Activated CD4-positive, alpha-beta T cell treated with anti-CD3 and anti-CD28 coated beads, Interleukin-2, Interleukin-6, amounts not matched to agents 100 ng/mL and 50 ng/mL, durations not matched to agents 16 hours and 8 hours (primary cell): ENCODE measurements at regions not wholly inside any gene's neighbourhood (a gene's known extent, or its start where the extent isn't known, plus 50 kb on each side); places are given as distances from the start of the nearest gene placed in this dataset.

Experiments
- DNase-seq: peaks from one replicate; pipeline ENCODE4 v3.0.0-alpha.2; 2020

GRCh38 chr3:94179059-94179458, 116.2 kb downstream of the NSUN3 start:
- DNase-seq = no peak

- DNase-seq = no peak
Observed at GRCh38 chr3:94183551-94183950, 120.7 kb downstream of the NSUN3 start.

GRCh38 chr3:94184781-94185180, 121.9 kb downstream of the NSUN3 start:
- DNase-seq = no peak

DNA sequence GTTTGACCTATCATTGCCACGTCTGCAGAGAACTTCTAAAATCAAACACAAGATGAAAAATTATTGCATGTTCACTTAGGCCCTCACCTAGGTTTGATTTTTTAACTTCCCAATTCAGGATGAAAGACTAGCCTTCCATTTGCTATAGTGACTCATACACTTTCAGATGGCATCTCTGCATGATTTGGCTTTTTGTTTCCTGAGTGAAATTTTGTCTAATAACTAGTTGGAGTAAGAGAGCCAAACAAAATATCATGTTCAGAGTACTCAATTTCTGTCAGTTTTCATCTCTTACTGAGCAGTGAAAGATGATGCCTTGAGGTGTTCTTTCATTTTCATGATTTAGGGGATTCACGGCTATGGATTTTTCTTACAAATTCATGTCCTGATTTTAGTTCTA, 122.9 kb downstream of the NSUN3 start:
- no peak for DNase-seq

GRCh38 chr3:94187697-94188096, 124.8 kb downstream of the NSUN3 start:
- no peak for DNase-seq

DNA sequence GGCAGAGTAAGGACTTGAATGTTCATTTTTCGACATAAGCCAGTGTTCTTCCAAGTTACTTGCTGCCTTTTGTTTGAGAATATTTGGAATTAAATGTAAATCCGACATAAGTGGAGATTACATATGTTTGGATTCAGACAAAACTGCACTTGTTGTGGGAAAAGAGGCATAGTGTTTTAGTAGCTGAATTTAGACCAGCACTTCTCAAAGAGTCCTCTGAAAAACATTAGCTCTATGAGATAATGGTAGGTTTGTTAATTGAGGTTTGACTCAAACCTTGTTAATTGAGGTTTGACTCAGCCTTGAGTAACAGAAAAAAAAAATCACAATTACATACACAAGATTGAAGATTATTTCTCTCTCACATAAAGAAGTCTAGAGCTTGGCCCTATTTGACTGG, 132.5 kb downstream of the NSUN3 start:
- DNase-seq = no peak

DNA sequence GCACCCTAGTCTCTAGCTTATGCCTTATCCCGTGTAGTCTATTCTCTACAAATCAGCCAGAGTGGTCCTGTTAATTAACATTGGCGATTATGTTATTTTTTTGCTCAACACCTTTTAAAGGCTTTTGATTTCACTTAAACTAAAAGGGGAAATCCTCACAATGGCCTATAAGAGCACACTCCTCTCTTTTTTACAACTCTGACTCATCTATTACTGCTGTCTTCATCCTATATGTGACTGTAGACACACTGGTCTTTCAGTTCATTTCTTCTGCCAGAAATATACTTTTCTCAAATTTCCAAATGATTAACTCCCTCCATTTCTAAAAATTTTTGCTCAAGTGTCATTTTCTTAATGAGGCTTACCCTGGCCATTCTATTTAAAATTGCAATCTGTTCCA, 143.4 kb downstream of the NSUN3 start:
- DNase-seq = no peak

DNA sequence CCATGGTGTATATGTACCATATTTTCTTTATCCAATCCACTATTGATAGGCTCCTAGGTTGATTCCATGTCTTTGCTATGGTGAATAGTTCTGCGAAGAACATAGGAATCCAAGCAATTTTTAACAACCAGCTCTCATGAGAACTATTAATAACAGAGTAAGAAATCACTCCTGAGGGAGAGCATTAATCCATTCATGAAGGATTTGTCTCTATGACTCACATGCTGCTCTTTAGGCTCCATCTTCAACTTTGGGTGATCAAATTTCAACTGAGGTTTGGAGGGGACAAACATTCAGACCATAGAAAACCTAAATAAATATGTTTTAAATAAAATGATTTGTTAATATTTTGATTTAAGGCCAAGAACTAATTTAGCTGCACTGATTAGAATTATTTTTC, 147.4 kb downstream of the NSUN3 start:
- DNase-seq = no peak

DNA sequence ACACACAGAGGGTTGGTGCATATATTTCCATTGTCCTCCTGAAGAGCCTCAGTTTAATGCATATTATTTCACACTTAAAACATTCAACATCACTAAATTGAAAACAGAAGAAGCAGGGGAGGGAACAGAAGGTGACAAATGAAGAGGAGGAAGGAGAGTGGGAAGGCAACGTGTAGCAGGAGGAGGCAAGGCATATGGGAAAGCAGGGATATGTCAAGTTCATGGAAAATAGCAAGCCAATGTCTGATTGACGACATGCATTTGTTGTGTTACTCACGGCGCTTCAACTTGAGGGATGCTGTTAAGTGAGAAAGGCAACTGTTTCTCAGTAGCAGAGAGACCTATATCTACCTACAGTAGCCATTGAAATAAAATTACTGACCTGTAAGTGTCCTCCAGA, 154.5 kb downstream of the NSUN3 start:
- no peak for DNase-seq

- no peak for DNase-seq
Observed at GRCh38 chr3:94220426-94220825, 157.6 kb downstream of the NSUN3 start.

GRCh38 chr3:94221829-94222228, 159.0 kb downstream of the NSUN3 start:
- DNase-seq = no peak

DNA sequence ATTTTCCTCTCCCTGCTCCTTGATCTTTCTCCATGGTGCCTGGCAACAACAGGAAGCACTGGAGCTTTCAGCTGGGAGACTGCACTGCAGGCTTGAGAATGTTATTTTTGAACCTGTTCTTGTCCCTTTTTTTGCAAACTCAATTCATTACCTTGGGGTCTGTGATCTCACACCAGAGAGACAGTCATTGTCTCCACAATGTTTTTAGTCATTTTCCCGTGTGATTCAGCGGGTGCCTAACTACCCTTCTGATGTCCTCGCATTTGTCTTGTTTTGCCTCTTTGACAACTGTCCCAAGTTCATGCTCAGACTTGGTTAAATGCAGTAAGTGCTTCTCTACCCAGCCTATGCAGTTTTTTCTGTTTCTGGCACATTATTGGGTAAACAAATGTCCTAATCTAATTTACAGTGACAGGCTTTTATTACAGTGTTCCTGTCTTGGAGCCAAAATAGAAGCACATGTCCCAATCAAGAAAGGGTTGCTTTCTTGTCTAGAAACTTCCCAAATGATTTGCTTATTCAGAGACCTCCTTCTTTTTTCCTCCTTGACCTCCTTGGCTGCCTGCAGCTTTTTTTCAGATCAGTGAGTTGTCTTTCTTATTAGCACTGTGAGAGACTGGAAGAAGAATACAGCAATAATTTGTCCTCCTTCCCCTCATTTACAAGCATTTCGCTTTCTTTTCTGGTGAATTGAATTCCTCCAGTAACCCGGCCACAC, 162.4 kb downstream of the NSUN3 start:
- peak; percentile 11 for DNase-seq

- DNase-seq = no peak
Observed at GRCh38 chr3:94226078-94226477, 163.2 kb downstream of the NSUN3 start.

GRCh38 chr3:94232921-94233320, 170.1 kb downstream of the NSUN3 start:
- DNase-seq = no peak

DNA sequence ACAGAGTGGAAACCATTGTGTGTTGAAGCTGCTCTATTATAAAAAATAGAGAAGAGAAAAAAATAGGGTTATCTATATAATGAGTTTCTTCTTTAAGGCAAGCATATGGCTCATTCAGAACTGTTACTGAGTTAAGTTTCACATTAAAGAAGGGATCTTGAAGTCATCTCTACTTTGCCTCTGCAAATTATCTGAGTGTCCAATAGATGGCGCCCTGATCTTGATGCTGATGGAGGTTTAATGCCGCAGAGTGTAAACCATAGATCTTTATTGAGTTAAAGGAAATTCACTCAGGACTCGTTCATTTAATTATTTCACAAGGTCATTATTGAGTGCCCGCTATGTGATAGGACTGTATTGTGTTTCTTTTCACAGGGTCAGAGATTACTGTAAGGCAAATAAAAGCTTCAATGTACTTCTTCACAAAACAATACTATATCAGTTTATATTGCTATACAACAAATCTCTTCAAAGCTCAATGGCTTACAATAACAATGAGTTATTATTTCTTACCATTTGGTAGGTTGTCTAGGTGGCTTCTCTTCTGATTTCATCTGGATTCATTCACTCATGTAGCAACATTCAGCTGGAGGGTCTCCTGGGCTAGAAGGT, 171.4 kb downstream of the NSUN3 start:
- peak; percentile 42 for DNase-seq

DNA sequence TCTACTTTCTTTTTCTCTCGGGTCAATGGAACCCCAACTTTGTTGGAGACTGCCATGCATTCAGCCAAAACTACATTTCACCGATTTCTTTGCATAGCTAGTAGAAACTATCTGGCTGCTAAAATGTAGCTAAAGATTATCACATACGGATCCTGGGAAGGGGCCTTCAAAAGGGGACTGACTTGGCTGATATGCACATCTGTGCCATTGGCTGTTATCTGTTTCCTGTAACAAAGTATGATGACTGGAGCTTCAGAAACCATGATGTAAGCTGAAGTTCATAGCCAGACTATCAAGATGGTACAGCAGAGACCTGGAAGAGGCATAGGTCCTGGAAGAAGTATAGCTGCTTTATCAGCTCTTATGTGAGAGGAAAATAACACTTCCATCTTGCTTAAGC, 179.1 kb downstream of the NSUN3 start:
- no peak for DNase-seq

DNA sequence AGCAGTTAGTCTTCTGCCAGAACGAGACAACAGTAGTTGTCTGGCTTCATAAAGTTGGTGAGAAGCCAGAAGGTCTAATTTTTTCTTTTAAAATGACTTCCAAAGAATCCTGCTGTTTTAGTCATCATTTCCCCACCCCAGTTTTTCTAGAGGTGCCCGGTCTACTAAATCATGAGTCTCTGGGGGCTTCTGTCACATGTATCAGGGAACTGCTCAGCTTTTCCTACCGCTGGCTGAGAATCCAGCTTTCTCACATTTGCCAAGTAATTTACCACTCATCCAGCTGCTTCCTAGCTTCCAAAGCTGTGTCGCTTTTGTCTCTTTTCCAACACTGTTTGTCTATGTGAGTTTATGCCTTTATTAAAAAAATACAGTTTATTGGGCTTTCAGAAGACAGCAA, 183.3 kb downstream of the NSUN3 start:
- DNase-seq = no peak

- DNase-seq = no peak
Observed at GRCh38 chr3:94248042-94248441, 185.2 kb downstream of the NSUN3 start.

- DNase-seq = peak; percentile 71
Observed at GRCh38 chr3:94249491-94250079, 186.7 kb downstream of the NSUN3 start.

DNA sequence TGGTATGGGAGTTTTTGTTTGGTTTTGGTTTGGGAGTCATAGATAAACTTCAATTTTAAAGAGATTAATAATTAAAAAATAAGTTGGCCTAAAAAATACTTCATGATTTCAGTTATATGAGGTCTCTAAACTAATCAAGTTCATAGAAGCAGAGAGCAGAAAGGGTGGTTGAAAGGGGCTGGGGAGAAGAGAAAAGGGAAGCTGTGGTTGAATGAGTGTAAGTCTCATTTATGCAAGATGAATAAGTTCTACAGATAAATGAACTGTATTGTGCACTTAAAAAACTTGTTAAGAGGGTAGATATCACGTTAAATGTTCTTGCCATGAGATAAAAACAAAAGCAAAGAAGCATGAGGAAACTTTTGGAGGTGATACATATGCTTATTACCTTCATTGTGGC, 188.7 kb downstream of the NSUN3 start:
- no peak for DNase-seq

DNA sequence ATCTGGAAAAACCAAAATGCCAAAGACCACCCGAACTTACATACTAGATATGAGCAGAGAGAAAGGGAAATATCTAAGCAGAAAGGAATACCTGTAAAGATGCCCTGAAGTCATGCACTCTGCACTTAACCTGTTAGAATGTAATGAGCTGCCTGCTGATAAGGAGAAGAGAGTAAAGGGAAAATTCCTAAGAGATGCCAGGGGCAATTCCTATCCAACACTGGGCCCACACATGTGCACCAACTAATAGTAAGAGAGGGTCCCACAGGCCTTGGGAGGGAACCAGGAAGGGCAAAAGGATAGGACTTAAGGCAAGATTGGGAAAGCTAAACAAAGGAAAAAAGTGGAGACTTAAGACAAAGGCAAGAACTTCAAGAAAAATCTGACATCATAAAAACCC, 189.5 kb downstream of the NSUN3 start:
- DNase-seq = no peak

GRCh38 chr3:94256888-94257813, 194.3 kb downstream of the NSUN3 start:
- no peak for DNase-seq

DNA sequence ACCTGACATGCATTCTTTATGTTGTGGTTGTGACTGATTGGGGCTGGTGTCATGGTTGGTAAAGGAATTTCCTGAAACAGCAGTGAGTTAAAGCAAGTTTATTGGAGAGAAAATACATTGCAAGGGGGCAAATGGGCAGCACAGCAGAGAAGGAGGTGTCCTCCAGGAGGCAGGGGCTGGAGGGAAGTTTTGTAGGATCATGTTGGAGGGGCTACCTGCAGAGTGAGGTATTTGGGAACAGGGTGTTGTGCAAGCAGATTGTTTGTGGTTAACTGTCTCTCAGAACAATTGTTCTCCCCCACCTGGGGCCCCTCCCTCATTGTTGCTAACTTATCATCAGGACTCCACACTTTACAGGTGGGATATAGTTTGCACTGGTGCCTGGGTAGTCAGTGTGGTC, 196.0 kb downstream of the NSUN3 start:
- no peak for DNase-seq

- no peak for DNase-seq
Observed at GRCh38 chr3:94259291-94259690, 196.4 kb downstream of the NSUN3 start.
